ENCODE measurements at regions not wholly inside any gene's neighbourhood (a gene's known extent, or its start where the extent isn't known, plus 50 kb on each side); places are given as distances from the start of the nearest gene placed in this dataset.
A peak's percentile ranks its signal among the peaks of the same experiment; 100 is the strongest.

- TF ChIP-seq REST (IDR thresholded peaks at IDR 0.05; ENCODE audit: unreplicated experiment), result no peak
These were observed 810.2 kb downstream of the TUSC7 start (continued) for GRCh38 chr3:117519776-117520175.

GRCh38 chr3:117520582-117520981 is 811.0 kb downstream of the TUSC7 start:
- Histone ChIP-seq H3K9me2 (ENCODE audit: insufficient read depth) (no peaks in the 10 kb centered on the region), H3K27me3 (ENCODE audit: insufficient read depth) (no peaks in the 10 kb centered on the region)
- H3K27ac Mint-ChIP-seq, result peak overlapping the region; percentile 51; the same call in 1 of the 2 replicates
- TF ChIP-seq CREB1 (CRISPR knock-in tag; IDR thresholded peaks at IDR 0.05; ENCODE audit: low read depth) (no peak), ZNF462 (CRISPR knock-in tag; IDR thresholded peaks at IDR 0.05) (no peak), ETS1 (IDR thresholded peaks at IDR 0.05) (no peak), NANOG (IDR thresholded peaks at IDR 0.05; ENCODE audit: borderline replicate concordance) (no peak), POLR2AphosphoS5 (IDR thresholded peaks at IDR 0.05; ENCODE audit: low read depth) (no peak), CTCF (conservative IDR thresholded peaks at IDR 0.05; ENCODE audit: low read depth in 2 of 2) (no peak), EZH2 (IDR thresholded peaks at IDR 0.05; ENCODE audit: low read depth, unreplicated experiment) (no peak), ZNF114 (CRISPR knock-in tag; IDR thresholded peaks at IDR 0.05) (no peak), REST (IDR thresholded peaks at IDR 0.05; ENCODE audit: unreplicated experiment) (no peak)

More at GRCh38 chr3:117520582-117520981, 811.0 kb downstream of the TUSC7 start:
- Histone ChIP-seq H3K36me3 (ENCODE audit: insufficient read depth) (no peaks in the 10 kb centered on the region), H3K27ac (ENCODE audit: low read depth) (no peak overlapping the region), H3K4me3 (no peak overlapping the region), H3F3A (replicated peaks; ENCODE audit: low read depth) (no peaks in the 10 kb centered on the region), H2AFZ (peak overlapping the region; percentile 14; the same call in 1 of the 2 replicates), H3K79me2 (replicated peaks; ENCODE audit: insufficient read depth) (no peaks in the 10 kb centered on the region), H3K4me2 (no peak overlapping the region), H3K4me1 (ENCODE audit: insufficient read depth) (peaks cover 11% of the 10 kb centered on the region), H4K20me1 (replicated peaks; ENCODE audit: insufficient read depth) (no peaks in the 10 kb centered on the region)
- no peak for DNase-seq (ENCODE audit: low spot score)
- no peaks in the 10 kb centered on the region for H3K36me3 Mint-ChIP-seq (ENCODE audit: low read depth)
- ATAC-seq, result peak; percentile 56
- no peaks in the 10 kb centered on the region for H3K9me3 Mint-ChIP-seq
- peaks cover 13% of the 10 kb centered on the region for H3K4me1 Mint-ChIP-seq
- no peak overlapping the region for H3K4me3 Mint-ChIP-seq
- no peaks in the 10 kb centered on the region for H3K27me3 Mint-ChIP-seq (ENCODE audit: insufficient read depth, low read depth, poor library complexity)

Measured in GM23338 (cell line).